K562 (cell line): ENCODE measurements at regions not wholly inside any gene's neighbourhood (a gene's known extent, or its start where the extent isn't known, plus 50 kb on each side); places are given as distances from the start of the nearest gene placed in this dataset.

Source experiments
- CTCF ChIP-seq, 3 experiments: IDR thresholded peaks in 2 of 3; conservative IDR thresholded peaks in 1 of 3; 2 replicates each; pipeline ENCODE4 v1.5.1; 2011 to 2012; ENCODE audit warnings: low read length in 3 of 3, mild to moderate bottlenecking in 3 of 3, control low read depth in 2 of 3, improper control_type of control experiment in 1 of 3, inconsistent platforms in 1 of 3, low read depth in 1 of 3, mixed read lengths in 1 of 3, moderate library complexity in 1 of 3; ENCODE audit not compliant: insufficient read depth in 2 of 3
- CUX1 ChIP-seq: fragments of 200-800 bp; sonication (Bioruptor generic); IDR thresholded peaks from 2 replicates; pipeline ENCODE4 v1.6.1; 2016; ENCODE audit warnings: missing genetic modification characterization, missing compliant biosample characterization
- ETV6 ChIP-seq, 3 experiments: fragments of 150-350 bp in 1 of 3; sonication (generic) in 1 of 3; formaldehyde crosslinking in 1 of 3; IDR thresholded peaks; 2 replicates each; pipeline versions ENCODE4 v1.6.1 to v1.8.0; 2014 to 2022; ENCODE audit warnings: borderline replicate concordance in 2 of 3, low read depth in 2 of 3, antibody characterized with exemption in 1 of 3, low read length in 1 of 3, mild to moderate bottlenecking in 1 of 3, missing genetic modification reagents in 1 of 3
- RAD21 ChIP-seq, 2 experiments: fragments of 250-450 bp in 1 of 2; fragments of 450-650 bp in 1 of 2; sonication (Bioruptor Pico) in 1 of 2; formaldehyde crosslinking in 1 of 2; IDR thresholded peaks in 1 of 2; conservative IDR thresholded peaks in 1 of 2; 2 replicates each; pipeline versions ENCODE4 v1.4.0 to v1.8.0; 2020 to 2022; ENCODE audit warnings: mild to moderate bottlenecking in 2 of 2, moderate library complexity in 1 of 2
- RCOR1 ChIP-seq, 2 experiments: IDR thresholded peaks; 2 replicates each; pipeline ENCODE4 v1.6.1; 2012; ENCODE audit warnings: low read depth in 2 of 2, low read length in 2 of 2, borderline replicate concordance in 1 of 2, improper control_type of control experiment in 1 of 2
- SP1 ChIP-seq: sonication (generic); formaldehyde crosslinking; IDR thresholded peaks from 2 replicates; pipeline ENCODE4 v1.8.1; 2022; ENCODE audit warnings: mild to moderate bottlenecking, missing genetic modification reagents
- TEAD4 ChIP-seq, 2 experiments: sonication (generic) in 1 of 2; formaldehyde crosslinking in 1 of 2; IDR thresholded peaks; 2 replicates each; pipeline versions ENCODE4 v1.6.1 to v1.8.0; 2012 to 2022; ENCODE audit warnings: borderline replicate concordance in 1 of 2, inconsistent platforms in 1 of 2, low read length in 1 of 2, mild to moderate bottlenecking in 1 of 2, missing genetic modification reagents in 1 of 2
- ZHX1 ChIP-seq: fragments of 150-350 bp; conservative IDR thresholded peaks from 2 replicates; pipeline ENCODE4 v1.6.1; 2014; ENCODE audit warnings: low read length
- ZNF175 ChIP-seq: fragments of 200-800 bp; sonication (Bioruptor generic); IDR thresholded peaks from 2 replicates; pipeline ENCODE4 v1.6.1; 2016; ENCODE audit warnings: low read depth, mild to moderate bottlenecking, missing genetic modification characterization, missing compliant biosample characterization

GRCh38 chr14:83548061-83548839 lies 1981.7 kb upstream of the FLRT2 start:
- TF ChIP-seq RAD21 (CRISPR knock-in tag; conservative IDR thresholded peaks at IDR 0.05 in 1 of 2, IDR thresholded peaks at IDR 0.05 in 1 of 2) = no peak
- TF ChIP-seq ZNF175 (CRISPR knock-in tag) = no peak
- no peak for TF ChIP-seq SP1 (CRISPR knock-in tag)
- TF ChIP-seq CTCF (IDR thresholded peaks at IDR 0.05 in 2 of 3, conservative IDR thresholded peaks at IDR 0.05 in 1 of 3; ENCODE audit: insufficient read depth in 2 of 3, low read depth in 1 of 3, low read length in 3 of 3) = no peak
- TF ChIP-seq TEAD4 (IDR thresholded peaks at IDR 0.05; ENCODE audit: low read length) = no peak
- no peak for TF ChIP-seq TEAD4 (CRISPR knock-in tag; IDR thresholded peaks at IDR 0.05; ENCODE audit: borderline replicate concordance)
- no peak for TF ChIP-seq CUX1
- no peak for TF ChIP-seq RCOR1 (IDR thresholded peaks at IDR 0.05; ENCODE audit: borderline replicate concordance in 1 of 2, low read depth in 2 of 2, low read length in 2 of 2)
- TF ChIP-seq ZHX1 = no peak
- TF ChIP-seq ETV6 (IDR thresholded peaks at IDR 0.05; ENCODE audit: borderline replicate concordance in 1 of 2, low read depth in 2 of 2, low read length in 1 of 2) = no peak
- TF ChIP-seq ETV6 (CRISPR knock-in tag; IDR thresholded peaks at IDR 0.05; ENCODE audit: borderline replicate concordance) = no peak
